Tibial nerve (tissue), 4 donors: ENCODE measurements at regions not wholly inside any gene's neighbourhood (a gene's known extent, or its start where the extent isn't known, plus 50 kb on each side); places are given as distances from the start of the nearest gene placed in this dataset.

Source experiments
- DNase-seq, 2 donors: peaks; one replicate each; pipeline ENCODE4 v3.0.0-alpha.2; 2019; ENCODE audit warnings: low spot score in 2 of 2
- H3K27ac ChIP-seq, 4 donors: fragments of 200-600 bp; sonication (generic) in 3 of 4; one replicate each; pipeline ENCODE4 v1.5.1; 2017 to 2019; ENCODE audit warnings: mild to moderate bottlenecking in 1 of 4
- H3K27me3 ChIP-seq, 2 donors: fragments of 200-600 bp; sonication (generic) in 1 of 2; one replicate each; pipeline versions ENCODE4 v1.5.1 to v1.6.0; 2017 to 2019
- H3K36me3 ChIP-seq, 3 donors: fragments of 200-600 bp; sonication (generic); one replicate each; pipeline ENCODE4 v1.5.1; 2018 to 2019
- H3K4me1 ChIP-seq, 4 donors: fragments of 200-600 bp; sonication (generic) in 3 of 4; one replicate each; pipeline ENCODE4 v1.5.1; 2017 to 2019
- H3K4me3 ChIP-seq, 4 donors: fragments of 200-600 bp; sonication (generic) in 3 of 4; one replicate each; pipeline ENCODE4 v1.5.1; 2017 to 2019; ENCODE audit warnings: mild to moderate bottlenecking in 1 of 4, moderate library complexity in 1 of 4
- H3K9me3 ChIP-seq, 4 donors: fragments of 200-600 bp; sonication (generic) in 3 of 4; one replicate each; pipeline ENCODE4 v1.5.1; 2017 to 2019
- EP300 ChIP-seq, 2 donors: sonication (generic); formaldehyde crosslinking; IDR thresholded peaks; one replicate each; pipeline ENCODE4 v1.6.1; 2017; ENCODE audit warnings: antibody characterized with exemption in 2 of 2, mild to moderate bottlenecking in 1 of 2
- POLR2A ChIP-seq, 2 donors: fragments of 450-650 bp; IDR thresholded peaks; one replicate each; pipeline ENCODE4 v1.6.1; 2017; ENCODE audit warnings: antibody characterized with exemption in 2 of 2, mild to moderate bottlenecking in 2 of 2, moderate library complexity in 2 of 2
- WGBS, 2 donors: methylation state at CpG; one replicate each; pipeline ENCODE4 v1.1.5; 2018; 5-methylcytosine and 5-hydroxymethylcytosine counted together
- TF ChIP-seq, protein P1 (sequence below), 5 experiments: fragments of 200-600 bp in 3 of 5; fragments of 450-650 bp in 2 of 5; sonication (generic) in 3 of 5; IDR thresholded peaks; one replicate each; pipeline ENCODE4 v1.5.1; 2016 to 2019; ENCODE audit warnings: antibody characterized with exemption in 5 of 5, mild to moderate bottlenecking in 3 of 5, moderate library complexity in 2 of 5

GRCh38 chr2:193583638-193584400 is 1389.1 kb upstream of the TMEFF2 start:
- no peaks in the 10 kb centered on the region for H3K36me3 ChIP-seq
- DNase-seq, result no peak
- peaks cover 0 to 25% (median 0%) of the 10 kb centered on the region in 4 donors for H3K9me3 ChIP-seq
- TF ChIP-seq, protein P1, sequence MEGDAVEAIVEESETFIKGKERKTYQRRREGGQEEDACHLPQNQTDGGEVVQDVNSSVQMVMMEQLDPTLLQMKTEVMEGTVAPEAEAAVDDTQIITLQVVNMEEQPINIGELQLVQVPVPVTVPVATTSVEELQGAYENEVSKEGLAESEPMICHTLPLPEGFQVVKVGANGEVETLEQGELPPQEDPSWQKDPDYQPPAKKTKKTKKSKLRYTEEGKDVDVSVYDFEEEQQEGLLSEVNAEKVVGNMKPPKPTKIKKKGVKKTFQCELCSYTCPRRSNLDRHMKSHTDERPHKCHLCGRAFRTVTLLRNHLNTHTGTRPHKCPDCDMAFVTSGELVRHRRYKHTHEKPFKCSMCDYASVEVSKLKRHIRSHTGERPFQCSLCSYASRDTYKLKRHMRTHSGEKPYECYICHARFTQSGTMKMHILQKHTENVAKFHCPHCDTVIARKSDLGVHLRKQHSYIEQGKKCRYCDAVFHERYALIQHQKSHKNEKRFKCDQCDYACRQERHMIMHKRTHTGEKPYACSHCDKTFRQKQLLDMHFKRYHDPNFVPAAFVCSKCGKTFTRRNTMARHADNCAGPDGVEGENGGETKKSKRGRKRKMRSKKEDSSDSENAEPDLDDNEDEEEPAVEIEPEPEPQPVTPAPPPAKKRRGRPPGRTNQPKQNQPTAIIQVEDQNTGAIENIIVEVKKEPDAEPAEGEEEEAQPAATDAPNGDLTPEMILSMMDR (IDR thresholded peaks at IDR 0.05), result no peak
- no peak for TF ChIP-seq POLR2A (IDR thresholded peaks at IDR 0.05)
- no peak for TF ChIP-seq EP300 (IDR thresholded peaks at IDR 0.05)
- no peak overlapping the region for H3K4me3 ChIP-seq
- no peaks in the 10 kb centered on the region for H3K4me1 ChIP-seq
- H3K27me3 ChIP-seq, result no peaks in the 10 kb centered on the region
- WGBS, 2 donors, result 70 to 77% methylated on average over 9 of the region's 9 CpGs
- H3K27ac ChIP-seq, result no peak overlapping the region

GRCh38 chr2:193581807-193582206 is 1387.1 kb upstream of the TMEFF2 start:
- 92 to 93% methylated on average over 1 of the region's 1 CpG for WGBS, 2 donors
- Histone ChIP-seq H3K36me3 (no peaks in the 10 kb centered on the region), H3K4me3 (no peak overlapping the region), H3K9me3 (peaks cover 0 to 19% (median 0%) of the 10 kb centered on the region in 4 donors), H3K27ac (no peak overlapping the region), H3K4me1 (no peaks in the 10 kb centered on the region), H3K27me3 (no peaks in the 10 kb centered on the region)
- TF ChIP-seq, protein P1 (IDR thresholded peaks at IDR 0.05), result no peak
- TF ChIP-seq POLR2A (IDR thresholded peaks at IDR 0.05), result no peak
- TF ChIP-seq EP300 (IDR thresholded peaks at IDR 0.05), result no peak
- DNase-seq, result no peak

DNA sequence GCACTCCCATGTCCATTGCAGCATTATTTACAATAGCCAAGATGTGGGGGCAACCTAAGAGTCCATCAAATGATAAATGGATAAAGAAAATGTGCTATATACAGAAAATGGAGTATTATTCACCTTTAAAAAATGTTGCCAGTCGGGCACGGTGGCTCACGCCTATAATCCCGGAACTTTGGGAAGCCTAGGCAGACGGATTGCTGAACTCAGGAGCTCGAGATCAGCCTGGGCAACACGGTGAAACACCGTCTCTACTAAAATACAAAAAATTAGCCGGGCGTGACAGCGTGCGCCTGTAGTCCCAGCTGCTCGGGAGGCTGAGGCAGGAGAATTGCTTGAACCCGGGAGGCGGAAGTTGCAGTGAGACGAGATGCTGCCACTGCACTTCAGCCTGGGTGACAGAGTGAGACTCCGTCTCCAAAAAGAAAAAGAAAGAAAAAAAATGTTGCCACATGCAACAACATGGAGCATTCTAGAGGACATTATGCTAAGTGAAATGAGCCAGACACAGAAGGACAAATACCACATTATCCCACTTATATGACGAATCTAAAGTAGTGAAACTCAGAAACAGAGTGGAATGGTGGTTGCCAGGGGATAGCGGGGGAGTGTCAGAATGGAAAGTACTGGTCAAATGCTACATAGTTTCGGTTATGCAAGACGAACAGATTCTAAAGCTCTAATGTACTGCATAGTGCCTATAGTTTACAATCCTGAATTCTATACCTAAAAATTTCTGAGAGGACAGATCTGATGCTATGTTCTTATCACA is 1385.6 kb upstream of the TMEFF2 start:
- 91 to 92% methylated on average over 21 of the region's 21 CpGs for WGBS, 2 donors
- TF ChIP-seq, protein P1 (IDR thresholded peaks at IDR 0.05), result no peak
- TF ChIP-seq POLR2A (IDR thresholded peaks at IDR 0.05) (no peak), EP300 (IDR thresholded peaks at IDR 0.05) (no peak)
- Histone ChIP-seq H3K9me3 (peaks cover 0 to 9% (median 0%) of the 10 kb centered on the region in 4 donors), H3K4me1 (no peaks in the 10 kb centered on the region), H3K27ac (no peak overlapping the region), H3K4me3 (no peak overlapping the region), H3K27me3 (no peaks in the 10 kb centered on the region), H3K36me3 (no peaks in the 10 kb centered on the region)
- DNase-seq, result no peak

- no peak for DNase-seq
- Histone ChIP-seq H3K4me3 (no peak overlapping the region), H3K27ac (no peak overlapping the region), H3K4me1 (no peaks in the 10 kb centered on the region), H3K36me3 (no peaks in the 10 kb centered on the region), H3K9me3 (no peaks in the 10 kb centered on the region), H3K27me3 (no peaks in the 10 kb centered on the region)
- WGBS, 2 donors, result 72 to 80% methylated on average over 2 of the region's 2 CpGs
- TF ChIP-seq, protein P1 (IDR thresholded peaks at IDR 0.05), result no peak
- TF ChIP-seq EP300 (IDR thresholded peaks at IDR 0.05) (no peak), POLR2A (IDR thresholded peaks at IDR 0.05) (no peak)
Measured at GRCh38 chr2:193566886-193567285, 1372.2 kb upstream of the TMEFF2 start.

DNA sequence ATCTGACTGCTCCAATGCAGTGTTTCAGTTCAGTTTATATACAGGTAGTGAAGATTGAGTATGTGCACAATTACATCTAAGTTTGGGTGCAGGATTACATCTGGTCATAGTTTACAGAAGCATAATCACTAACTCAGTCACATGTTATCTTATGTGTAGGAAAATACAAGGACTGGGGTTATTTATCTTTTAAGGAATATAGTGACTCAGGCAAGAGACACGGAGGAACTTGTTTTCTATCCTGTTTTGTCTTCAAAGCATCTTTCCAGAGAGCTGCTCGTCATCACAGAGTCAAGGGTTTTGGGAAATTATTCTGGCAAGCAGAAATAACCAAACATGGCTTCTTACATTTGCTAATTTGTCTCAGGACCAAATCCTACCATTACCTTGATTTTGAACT is 1371.5 kb upstream of the TMEFF2 start:
- Histone ChIP-seq H3K36me3 (no peaks in the 10 kb centered on the region), H3K4me1 (no peaks in the 10 kb centered on the region), H3K9me3 (no peaks in the 10 kb centered on the region), H3K27ac (no peak overlapping the region), H3K27me3 (no peaks in the 10 kb centered on the region), H3K4me3 (no peak overlapping the region)
- 83 to 86% methylated on average over 2 of the region's 2 CpGs for WGBS, 2 donors
- no peak for DNase-seq
- no peak for TF ChIP-seq EP300 (IDR thresholded peaks at IDR 0.05)
